Endothelial cell of umbilical vein (primary cell): ENCODE measurements at regions not wholly inside any gene's neighbourhood (a gene's known extent, or its start where the extent isn't known, plus 50 kb on each side); places are given as distances from the start of the nearest gene placed in this dataset.

Experiments
- BruUV-seq: library from RNA; stranded (reverse); fragments of 400-500 nt; replicated peaks from 2 replicates; lab custom pipeline; 2021; lab: Mats Ljungman, UMichigan
- CTCF ChIA-PET: fragments of 300-600, 350-600 bp; sonication (Branson Sonifier 250); formaldehyde crosslinking; loops from one replicate; lab custom pipeline; 2021; ENCODE audit warnings: antibody characterized with exemption, inconsistent platforms; lab: Charles Lee
- POLR2A ChIA-PET: fragments of 300-600, 350-600 bp; sonication (Branson Sonifier 250); formaldehyde crosslinking; loops from one replicate; lab custom pipeline; 2021; ENCODE audit warnings: antibody characterized with exemption, inconsistent platforms; lab: Charles Lee
- DNase-seq: peaks from one replicate; pipeline ENCODE4 v3.0.0-alpha.2; 2011; ENCODE audit warnings: low read depth, low spot score
- FAIRE-seq: peaks from 2 replicates; lab custom pipeline; 2011; peaks lifted over from hg19 to GRCh38; lab: Jason Lieb, UNC
- H2AFZ ChIP-seq: 2 replicates; pipeline ENCODE4 v1.6.0; 2012; ENCODE audit warnings: low read depth, low read length, control low read depth, inconsistent platforms
- H3K27ac ChIP-seq: 2 replicates; pipeline ENCODE4 v1.5.1; 2011; ENCODE audit warnings: low read depth, mild to moderate bottlenecking, control low read depth, low read length, moderate library complexity; ENCODE audit not compliant: insufficient read depth
- H3K27me3 ChIP-seq, 2 experiments: 2 replicates each; pipeline versions ENCODE4 v1.6.0 to v1.6.1; 2011; ENCODE audit warnings: low read length in 2 of 2, mixed read lengths in 1 of 2; ENCODE audit not compliant: control insufficient read depth in 2 of 2, insufficient read depth in 2 of 2
- H3K36me3 ChIP-seq, 2 experiments: 2 replicates in 1 of 2; 3 replicates in 1 of 2; pipeline ENCODE4 v1.5.1; 2011; ENCODE audit warnings: low read length in 2 of 2, mild to moderate bottlenecking in 1 of 2, moderate library complexity in 1 of 2; ENCODE audit not compliant: control insufficient read depth in 2 of 2, insufficient read depth in 2 of 2; ENCODE audit errors: extremely low read depth in 1 of 2
- H3K4me1 ChIP-seq: 3 replicates; pipeline ENCODE4 v1.5.1; 2011; ENCODE audit warnings: mild to moderate bottlenecking, low read length; ENCODE audit not compliant: control insufficient read depth, insufficient read depth; ENCODE audit errors: extremely low read depth
- H3K4me2 ChIP-seq: 2 replicates; pipeline ENCODE4 v1.6.1; 2011; ENCODE audit warnings: low read length, control low read depth, mixed read lengths; ENCODE audit not compliant: insufficient read depth
- H3K4me3 ChIP-seq, 3 experiments: fragments of 200-600 bp in 1 of 3; sonication (generic), shearing (Covaris generic) in 1 of 3; replicated peaks in 1 of 3; 2 replicates each; pipeline ENCODE4 v1.5.1; 2011 to 2016; ENCODE audit warnings: control low read depth in 3 of 3, low read length in 3 of 3, mild to moderate bottlenecking in 2 of 3, inconsistent platforms in 1 of 3, low read depth in 1 of 3, moderate library complexity in 1 of 3; ENCODE audit not compliant: insufficient read depth in 1 of 3
- H3K79me2 ChIP-seq: 2 replicates; pipeline ENCODE4 v1.6.0; 2012; ENCODE audit warnings: low read length, inconsistent platforms; ENCODE audit not compliant: control insufficient read depth, insufficient read depth
- H3K9ac ChIP-seq: replicated peaks from 2 replicates; pipeline ENCODE3; 2011; ENCODE audit warnings: low read length, control low read depth; ENCODE audit not compliant: insufficient read depth; ENCODE audit errors: extremely low read depth
- H3K9me1 ChIP-seq: replicated peaks from 3 replicates; pipeline ENCODE4 v1.6.0; 2011; ENCODE audit warnings: mild to moderate bottlenecking, low read length; ENCODE audit not compliant: control insufficient read depth, insufficient read depth; ENCODE audit errors: extremely low read depth
- H3K9me3 ChIP-seq: replicated peaks from 2 replicates; pipeline ENCODE4 v1.5.1; 2012; ENCODE audit warnings: low read length, inconsistent platforms; ENCODE audit not compliant: control insufficient read depth, insufficient read depth
- H4K20me1 ChIP-seq: replicated peaks from 2 replicates; pipeline ENCODE3; 2011; ENCODE audit warnings: mild to moderate bottlenecking, low read length; ENCODE audit not compliant: control insufficient read depth, insufficient read depth; ENCODE audit errors: extremely low read depth
- EZH2 ChIP-seq: IDR thresholded peaks from 2 replicates; pipeline ENCODE4 v1.6.1; 2012; ENCODE audit warnings: borderline replicate concordance, low read depth, mild to moderate bottlenecking, moderate library complexity, low read length, inconsistent platforms; ENCODE audit not compliant: severe bottlenecking
- FOS ChIP-seq: IDR thresholded peaks from 2 replicates; pipeline ENCODE4 v1.6.1; 2011; ENCODE audit warnings: mild to moderate bottlenecking, low read length, moderate library complexity, borderline replicate concordance; ENCODE audit not compliant: insufficient read depth
- GATA2 ChIP-seq: IDR thresholded peaks from 2 replicates; pipeline ENCODE4 v1.7.0; 2011; ENCODE audit warnings: low read depth, mild to moderate bottlenecking, moderate library complexity, mixed read lengths, low read length; ENCODE audit not compliant: insufficient read length, insufficient read depth
- JUN ChIP-seq: IDR thresholded peaks from 2 replicates; pipeline ENCODE4 v1.6.1; 2011; ENCODE audit warnings: borderline replicate concordance, low read depth; ENCODE audit not compliant: insufficient read length, insufficient read depth
- MYC ChIP-seq: IDR thresholded peaks from one replicate; pipeline ENCODE4 v1.6.1; 2011; ENCODE audit warnings: mild to moderate bottlenecking, low read depth, low read length
- POLR2A ChIP-seq: IDR thresholded peaks from 2 replicates; pipeline ENCODE4 v1.6.1; 2012; ENCODE audit warnings: low read depth, mild to moderate bottlenecking, control low read depth, low read length
- POLR2AphosphoS5 ChIP-seq: IDR thresholded peaks from 2 replicates; pipeline ENCODE4 v1.6.1; 2012; ENCODE audit warnings: low read depth, mild to moderate bottlenecking, control low read depth, low read length, moderate library complexity; ENCODE audit not compliant: insufficient read depth
- dilution Hi-C: fragments of 300-500 bp; cut with MboI; formaldehyde crosslinking; loops from one replicate; pipeline ENCODE4 v1.15.0; 2019; ENCODE audit warnings: low sequenced_read_pairs; ENCODE audit not compliant: extremely low pct_ligation_motif_present
- intact Hi-C: fragments of 100-400 bp; cut with micrococcal nuclease; formaldehyde crosslinking; loops from one replicate; pipeline ENCODE4 v1.10.0; 2022
- TF ChIP-seq, protein P1 (sequence below): IDR thresholded peaks from 2 replicates; pipeline ENCODE4 v1.6.1; 2011; ENCODE audit not compliant: insufficient read depth, insufficient read length
- TF ChIP-seq, protein P2 (sequence below), 2 donors: IDR thresholded peaks; 1 replicate in 1 of 2; 2 replicates in 1 of 2; pipeline ENCODE4 v1.5.1; 2011; ENCODE audit warnings: low read length in 2 of 2, mild to moderate bottlenecking in 2 of 2, moderate library complexity in 2 of 2, control low read depth in 1 of 2, inconsistent platforms in 1 of 2, low read depth in 1 of 2; ENCODE audit not compliant: insufficient read depth in 1 of 2; ENCODE audit errors: extremely low read depth in 1 of 2

DNA sequence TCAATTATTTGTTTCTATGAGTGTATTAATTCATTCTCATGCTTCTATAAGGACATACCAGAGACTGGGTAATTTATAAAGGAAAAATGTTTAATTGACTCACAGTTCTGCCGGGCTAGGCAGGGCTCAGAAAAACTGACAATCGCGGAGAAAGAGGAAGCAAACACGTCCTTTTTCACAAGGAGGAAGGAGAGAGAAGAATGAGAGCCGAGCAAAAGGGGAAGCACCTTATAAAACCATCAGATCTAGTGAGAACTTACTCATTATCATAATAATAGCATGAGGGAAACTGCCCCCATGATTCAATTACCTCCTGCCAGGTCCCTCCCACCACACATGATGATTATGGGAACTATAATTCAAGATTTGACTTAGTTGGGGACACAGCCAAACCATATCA, 294.0 kb downstream of the DSC3 start:
- CTCF ChIA-PET, result no interaction called here
- Histone ChIP-seq H3K4me2 (no peak overlapping the region), H2AFZ (no peak overlapping the region), H3K4me1 (no peaks in the 10 kb centered on the region), H4K20me1 (no peaks in the 10 kb centered on the region), H3K27ac (no peak overlapping the region), H3K27me3 (no peaks in the 10 kb centered on the region), H3K9me3 (no peaks in the 10 kb centered on the region), H3K9me1 (no peaks in the 10 kb centered on the region), H3K9ac (no peak overlapping the region), H3K79me2 (no peaks in the 10 kb centered on the region), H3K36me3 (no peaks in the 10 kb centered on the region), H3K4me3 (no peak overlapping the region)
- dilution Hi-C loops (no loop called here), intact Hi-C loops (no loop called here)
- no peak for DNase-seq
- POLR2A ChIA-PET, result no interaction called here
- FAIRE-seq, result no peak
- TF ChIP-seq MYC, result no peak
- no peak for TF ChIP-seq POLR2AphosphoS5
- TF ChIP-seq, protein P1, sequence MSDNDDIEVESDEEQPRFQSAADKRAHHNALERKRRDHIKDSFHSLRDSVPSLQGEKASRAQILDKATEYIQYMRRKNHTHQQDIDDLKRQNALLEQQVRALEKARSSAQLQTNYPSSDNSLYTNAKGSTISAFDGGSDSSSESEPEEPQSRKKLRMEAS, result no peak
- TF ChIP-seq, protein P2, sequence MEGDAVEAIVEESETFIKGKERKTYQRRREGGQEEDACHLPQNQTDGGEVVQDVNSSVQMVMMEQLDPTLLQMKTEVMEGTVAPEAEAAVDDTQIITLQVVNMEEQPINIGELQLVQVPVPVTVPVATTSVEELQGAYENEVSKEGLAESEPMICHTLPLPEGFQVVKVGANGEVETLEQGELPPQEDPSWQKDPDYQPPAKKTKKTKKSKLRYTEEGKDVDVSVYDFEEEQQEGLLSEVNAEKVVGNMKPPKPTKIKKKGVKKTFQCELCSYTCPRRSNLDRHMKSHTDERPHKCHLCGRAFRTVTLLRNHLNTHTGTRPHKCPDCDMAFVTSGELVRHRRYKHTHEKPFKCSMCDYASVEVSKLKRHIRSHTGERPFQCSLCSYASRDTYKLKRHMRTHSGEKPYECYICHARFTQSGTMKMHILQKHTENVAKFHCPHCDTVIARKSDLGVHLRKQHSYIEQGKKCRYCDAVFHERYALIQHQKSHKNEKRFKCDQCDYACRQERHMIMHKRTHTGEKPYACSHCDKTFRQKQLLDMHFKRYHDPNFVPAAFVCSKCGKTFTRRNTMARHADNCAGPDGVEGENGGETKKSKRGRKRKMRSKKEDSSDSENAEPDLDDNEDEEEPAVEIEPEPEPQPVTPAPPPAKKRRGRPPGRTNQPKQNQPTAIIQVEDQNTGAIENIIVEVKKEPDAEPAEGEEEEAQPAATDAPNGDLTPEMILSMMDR (IDR thresholded peaks at IDR 0.05; ENCODE audit: extremely low read depth in 1 of 2, insufficient read depth in 1 of 2, low read depth in 1 of 2, low read length in 2 of 2), result no peak
- no peak for TF ChIP-seq POLR2A
- no peak for TF ChIP-seq GATA2
- TF ChIP-seq JUN, result no peak
- no peak for TF ChIP-seq FOS
- no peak for TF ChIP-seq EZH2
- BruUV-seq, result no TSS peak
